VCaP (cell line): ENCODE measurements at regions not wholly inside any gene's neighbourhood (a gene's known extent, or its start where the extent isn't known, plus 50 kb on each side); places are given as distances from the start of the nearest gene placed in this dataset.

Experiments used
- H3K27ac ChIP-seq: fragments of 450-650 bp; 2 replicates; pipeline ENCODE4 v1.5.1; 2017
- TF ChIP-seq, protein P1 (sequence below): fragments of 450-650 bp; conservative IDR thresholded peaks from 2 replicates; pipeline ENCODE4 v1.5.1; 2017; ENCODE audit warnings: mild to moderate bottlenecking, moderate library complexity

DNA sequence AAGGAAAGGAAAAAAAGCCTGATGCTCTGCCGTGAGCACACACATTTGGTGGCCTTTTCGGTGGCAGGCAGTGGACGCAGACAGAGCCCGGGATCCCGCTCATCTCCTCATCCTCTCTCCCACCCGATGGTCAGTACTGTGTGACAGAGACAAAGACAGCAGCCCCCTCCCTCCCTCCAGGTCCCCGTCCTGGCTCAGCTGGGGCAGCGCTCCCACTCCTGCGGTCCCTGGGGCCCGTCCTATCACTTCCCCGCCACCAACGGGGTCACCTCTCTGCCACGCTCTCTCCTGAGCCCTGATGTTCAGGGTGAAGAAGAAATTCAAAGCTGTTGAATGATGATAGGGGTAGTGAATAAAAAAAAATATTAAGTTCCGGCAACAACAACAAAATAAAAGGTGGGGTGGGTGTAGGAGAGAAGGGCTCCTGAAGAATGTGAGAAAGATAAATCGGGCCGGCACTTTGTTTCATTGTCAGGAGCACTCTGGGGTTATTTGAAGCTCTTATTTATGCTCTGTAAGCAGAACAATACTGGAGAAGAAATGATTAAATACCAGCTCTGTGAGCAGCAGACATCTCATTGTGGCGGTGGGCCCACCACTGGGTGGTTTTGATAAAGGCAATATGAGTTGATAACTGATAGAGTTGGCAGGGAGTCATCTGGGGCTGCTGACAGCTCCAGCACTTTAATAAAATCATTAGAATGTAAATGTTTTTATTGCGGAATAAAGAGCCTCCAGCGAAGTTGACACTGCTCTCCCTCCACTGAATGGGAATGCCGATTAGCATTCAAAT lies 417.7 kb downstream of the IRX1 start:
- no peak overlapping the region for H3K27ac ChIP-seq
- TF ChIP-seq, protein P1, sequence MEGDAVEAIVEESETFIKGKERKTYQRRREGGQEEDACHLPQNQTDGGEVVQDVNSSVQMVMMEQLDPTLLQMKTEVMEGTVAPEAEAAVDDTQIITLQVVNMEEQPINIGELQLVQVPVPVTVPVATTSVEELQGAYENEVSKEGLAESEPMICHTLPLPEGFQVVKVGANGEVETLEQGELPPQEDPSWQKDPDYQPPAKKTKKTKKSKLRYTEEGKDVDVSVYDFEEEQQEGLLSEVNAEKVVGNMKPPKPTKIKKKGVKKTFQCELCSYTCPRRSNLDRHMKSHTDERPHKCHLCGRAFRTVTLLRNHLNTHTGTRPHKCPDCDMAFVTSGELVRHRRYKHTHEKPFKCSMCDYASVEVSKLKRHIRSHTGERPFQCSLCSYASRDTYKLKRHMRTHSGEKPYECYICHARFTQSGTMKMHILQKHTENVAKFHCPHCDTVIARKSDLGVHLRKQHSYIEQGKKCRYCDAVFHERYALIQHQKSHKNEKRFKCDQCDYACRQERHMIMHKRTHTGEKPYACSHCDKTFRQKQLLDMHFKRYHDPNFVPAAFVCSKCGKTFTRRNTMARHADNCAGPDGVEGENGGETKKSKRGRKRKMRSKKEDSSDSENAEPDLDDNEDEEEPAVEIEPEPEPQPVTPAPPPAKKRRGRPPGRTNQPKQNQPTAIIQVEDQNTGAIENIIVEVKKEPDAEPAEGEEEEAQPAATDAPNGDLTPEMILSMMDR, result no peak

DNA sequence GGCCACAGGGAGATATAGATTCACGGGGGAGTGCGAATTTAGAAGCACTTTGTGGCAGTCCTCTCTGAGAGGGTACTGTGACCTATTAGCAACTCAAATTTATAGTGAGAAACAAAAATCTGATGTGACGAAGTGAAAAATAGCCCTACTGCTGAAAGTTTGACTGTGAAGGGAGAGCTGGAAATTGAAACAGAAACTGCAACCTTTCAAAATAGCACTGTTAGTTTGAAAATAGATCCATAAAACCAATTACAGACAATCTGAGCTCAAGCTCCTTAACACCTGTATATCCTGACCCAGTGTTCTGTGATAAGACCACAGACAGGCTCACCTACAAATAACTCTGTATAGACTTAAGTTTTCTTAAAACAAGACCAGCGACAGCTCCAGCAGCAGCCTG lies 420.1 kb downstream of the IRX1 start:
- H3K27ac ChIP-seq, result no peak overlapping the region
- TF ChIP-seq, protein P1, result no peak

DNA sequence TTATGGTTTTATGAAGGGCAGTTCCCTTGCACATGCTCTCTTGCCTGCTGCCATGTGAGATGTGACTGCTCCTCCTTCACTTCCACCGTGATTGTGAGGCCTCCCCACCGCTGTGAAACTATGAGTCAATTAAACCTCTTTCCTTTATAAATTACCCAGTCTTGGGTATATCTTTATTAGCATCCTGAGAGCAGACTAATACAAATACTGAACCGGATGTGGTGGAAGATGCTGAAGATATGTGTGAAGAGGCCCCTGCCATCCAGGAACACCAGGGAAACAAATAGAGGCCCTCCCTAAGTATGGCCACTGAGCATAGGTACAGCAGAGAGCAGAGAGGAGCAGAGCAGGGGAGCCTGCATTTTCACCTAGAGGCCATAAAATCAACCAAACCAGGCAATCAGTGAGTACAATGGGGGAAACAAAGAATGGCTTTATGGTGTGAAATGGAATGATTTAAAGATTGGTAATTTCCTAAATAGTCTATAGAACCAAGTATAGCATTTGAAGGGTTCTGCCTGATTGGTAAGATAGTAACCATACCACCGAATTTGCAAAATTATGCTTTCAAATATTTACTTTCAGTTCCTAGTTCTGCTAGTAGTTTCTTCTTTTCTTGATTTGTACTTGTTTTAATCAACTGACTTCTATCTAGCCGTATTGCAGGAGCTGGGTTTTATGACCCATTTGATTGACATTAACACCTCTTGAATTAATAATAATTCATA lies 421.6 kb downstream of the IRX1 start:
- TF ChIP-seq, protein P1, result no peak
- H3K27ac ChIP-seq, result no peak overlapping the region

DNA sequence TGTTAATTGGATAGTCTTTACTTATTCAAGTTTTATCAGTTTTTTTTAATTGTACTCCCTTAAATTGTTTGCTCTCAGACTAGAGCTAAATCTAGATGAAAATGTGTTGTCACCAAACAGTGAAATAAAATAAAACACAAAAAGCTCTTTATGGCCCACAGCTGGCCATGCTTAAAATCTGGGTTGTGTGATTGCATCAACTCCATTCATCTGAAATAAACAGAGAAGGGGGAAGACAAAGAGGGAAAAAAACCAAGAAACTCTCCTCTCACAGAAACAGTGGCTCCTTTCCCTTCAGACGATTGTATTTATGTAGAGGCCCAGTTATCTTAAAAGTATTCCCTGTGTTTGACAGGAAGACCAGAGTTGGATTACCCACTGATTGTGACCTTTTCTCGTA lies 422.4 kb downstream of the IRX1 start:
- TF ChIP-seq, protein P1, result no peak
- H3K27ac ChIP-seq, result no peak overlapping the region

DNA sequence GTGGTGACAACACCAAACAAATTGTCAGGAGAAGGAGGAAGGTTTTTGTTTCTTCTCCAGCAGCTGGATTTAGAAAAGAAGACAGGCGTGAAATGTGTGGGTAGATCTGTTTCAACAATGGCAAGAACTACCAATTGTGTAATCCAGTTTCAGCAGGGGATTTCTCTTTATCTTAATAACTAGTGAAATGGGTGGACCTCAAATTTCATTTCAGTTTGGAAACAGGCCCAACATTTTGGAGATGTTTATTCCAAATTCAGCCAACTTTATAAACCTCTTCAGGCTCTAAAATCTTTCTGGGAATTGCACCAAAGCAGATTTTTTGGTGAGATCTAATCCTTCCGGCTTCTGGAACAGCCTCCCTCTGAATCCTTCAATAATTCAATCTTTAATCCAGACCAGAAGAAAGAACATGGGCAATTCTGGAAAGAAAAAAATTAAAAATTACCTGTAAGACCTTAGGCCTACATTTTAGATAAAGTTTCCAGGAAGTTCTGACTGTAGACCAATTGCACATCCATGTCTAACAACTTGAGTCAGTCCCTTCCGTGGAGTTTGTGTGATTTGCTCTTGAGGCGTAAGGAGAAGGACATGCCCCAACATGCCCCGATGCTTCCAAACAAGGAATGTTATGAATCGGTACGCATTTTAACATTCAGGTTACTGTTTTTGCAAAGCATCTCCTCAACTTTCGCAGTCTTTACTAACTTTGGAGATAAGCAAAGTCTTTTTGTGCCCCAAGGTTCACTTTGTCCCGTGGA lies 423.6 kb downstream of the IRX1 start:
- no peak overlapping the region for H3K27ac ChIP-seq
- TF ChIP-seq, protein P1, result no peak

DNA sequence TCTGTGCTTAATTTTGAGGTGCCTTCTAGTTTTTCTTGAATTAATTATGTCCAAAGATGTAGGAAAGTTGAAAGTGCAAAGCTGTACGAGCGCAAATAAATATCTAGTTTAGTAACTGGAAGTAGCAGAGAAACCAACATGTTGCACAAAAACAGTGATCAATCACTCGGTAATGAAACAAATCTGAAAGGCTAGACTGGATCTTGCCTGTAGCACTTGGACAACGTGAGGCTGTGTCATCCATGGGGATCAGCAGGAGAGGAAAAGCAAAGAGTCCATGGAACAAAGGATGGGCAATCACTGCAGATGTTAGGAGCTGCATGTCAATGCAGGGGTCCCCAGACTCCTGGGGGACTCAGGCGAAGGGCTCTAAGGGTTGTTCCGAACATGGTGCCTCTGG lies 424.2 kb downstream of the IRX1 start:
- H3K27ac ChIP-seq, result no peak overlapping the region
- TF ChIP-seq, protein P1, result no peak

DNA sequence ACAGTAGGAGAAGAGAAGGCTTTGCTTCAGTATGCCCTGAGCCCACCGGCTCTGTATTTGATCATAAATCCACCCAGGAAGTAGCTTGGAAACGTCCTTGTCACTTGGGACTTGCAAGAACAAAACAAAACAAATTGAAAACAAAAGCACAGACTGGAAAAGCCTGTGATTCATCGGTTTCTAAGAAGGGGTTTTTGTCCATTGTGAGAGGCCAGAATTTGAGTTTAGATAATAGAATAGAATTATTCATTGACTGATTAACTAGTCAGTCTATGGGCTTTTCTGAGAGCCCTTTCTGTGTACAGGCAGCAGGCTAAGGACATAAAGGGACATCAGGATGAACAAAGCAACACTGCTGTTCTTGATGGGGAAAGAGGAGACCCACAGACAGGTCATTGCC lies 424.8 kb downstream of the IRX1 start:
- TF ChIP-seq, protein P1, result no peak
- H3K27ac ChIP-seq, result no peak overlapping the region
